Bronchial epithelial cell (primary cell): ENCODE measurements at regions not wholly inside any gene's neighbourhood (a gene's known extent, or its start where the extent isn't known, plus 50 kb on each side); places are given as distances from the start of the nearest gene placed in this dataset.

ENCODE experiments used
- DNase-seq: peaks from one replicate; pipeline ENCODE4 v3.0.0-alpha.2; 2010; ENCODE audit warnings: low read depth
- FAIRE-seq: peaks from 2 replicates; lab custom pipeline; 2011; peaks lifted over from hg19 to GRCh38; lab: Jason Lieb, UNC
- H3K27me3 ChIP-seq: 2 replicates; pipeline ENCODE4 v1.5.1; 2011; ENCODE audit warnings: low read length; ENCODE audit not compliant: control insufficient read depth, insufficient read depth
- H3K36me3 ChIP-seq: 2 replicates; pipeline ENCODE4 v1.5.1; 2011; ENCODE audit warnings: low read length; ENCODE audit not compliant: control insufficient read depth, insufficient read depth
- H3K4me3 ChIP-seq: 2 replicates; pipeline ENCODE4 v1.5.1; 2011; ENCODE audit warnings: mild to moderate bottlenecking, low read depth, low read length, control low read depth
- TF ChIP-seq, protein P1 (sequence below): IDR thresholded peaks from 2 replicates; pipeline ENCODE4 v1.5.1; 2011; ENCODE audit warnings: mild to moderate bottlenecking, moderate library complexity, low read length, control low read depth, inconsistent platforms; ENCODE audit not compliant: insufficient read depth, severe bottlenecking

DNA sequence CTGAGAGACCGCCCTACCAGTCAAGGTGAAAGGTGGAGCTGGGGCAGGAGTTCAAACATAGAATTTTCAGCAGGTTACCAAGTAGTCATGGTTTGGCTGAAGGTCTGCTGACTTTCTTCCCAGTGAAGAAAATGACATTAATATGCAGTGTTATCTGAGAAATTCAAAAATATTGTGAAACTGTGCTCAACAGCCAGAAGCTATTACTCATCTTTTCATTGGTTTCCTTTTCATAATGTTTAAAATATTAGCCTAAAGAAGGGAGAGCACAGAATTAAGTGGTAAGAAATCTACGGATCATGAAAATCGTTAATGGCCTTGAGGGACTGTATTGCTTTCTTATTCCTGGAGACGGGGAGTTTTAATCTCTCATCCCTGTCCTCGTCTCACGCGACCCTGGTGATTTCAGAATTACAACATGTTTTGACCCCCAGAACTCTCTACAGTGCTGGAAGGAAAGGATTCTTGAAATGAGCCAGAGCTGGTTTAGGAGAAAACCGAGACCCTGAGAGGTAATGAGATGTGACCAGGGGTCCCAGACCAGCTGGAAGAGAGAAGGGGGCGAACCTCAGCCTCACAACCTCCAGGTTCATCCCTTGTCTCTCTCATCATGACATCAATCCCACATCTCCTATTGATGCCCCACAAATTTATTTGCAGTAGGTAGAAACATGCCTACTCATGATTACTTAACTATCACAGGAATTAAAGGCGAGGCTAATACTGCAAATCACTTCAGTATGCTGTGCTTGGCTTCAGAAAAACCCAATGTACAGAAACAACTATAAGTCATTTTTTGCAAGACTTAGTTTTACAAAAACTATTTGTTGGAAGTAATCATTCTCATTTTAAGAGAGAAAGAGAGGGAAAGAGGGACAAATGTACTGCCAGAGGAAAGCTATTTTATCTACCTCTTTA, 209.5 kb downstream of the FNDC1 start:
- FAIRE-seq (no peak), DNase-seq (no peak)
- TF ChIP-seq, protein P1, sequence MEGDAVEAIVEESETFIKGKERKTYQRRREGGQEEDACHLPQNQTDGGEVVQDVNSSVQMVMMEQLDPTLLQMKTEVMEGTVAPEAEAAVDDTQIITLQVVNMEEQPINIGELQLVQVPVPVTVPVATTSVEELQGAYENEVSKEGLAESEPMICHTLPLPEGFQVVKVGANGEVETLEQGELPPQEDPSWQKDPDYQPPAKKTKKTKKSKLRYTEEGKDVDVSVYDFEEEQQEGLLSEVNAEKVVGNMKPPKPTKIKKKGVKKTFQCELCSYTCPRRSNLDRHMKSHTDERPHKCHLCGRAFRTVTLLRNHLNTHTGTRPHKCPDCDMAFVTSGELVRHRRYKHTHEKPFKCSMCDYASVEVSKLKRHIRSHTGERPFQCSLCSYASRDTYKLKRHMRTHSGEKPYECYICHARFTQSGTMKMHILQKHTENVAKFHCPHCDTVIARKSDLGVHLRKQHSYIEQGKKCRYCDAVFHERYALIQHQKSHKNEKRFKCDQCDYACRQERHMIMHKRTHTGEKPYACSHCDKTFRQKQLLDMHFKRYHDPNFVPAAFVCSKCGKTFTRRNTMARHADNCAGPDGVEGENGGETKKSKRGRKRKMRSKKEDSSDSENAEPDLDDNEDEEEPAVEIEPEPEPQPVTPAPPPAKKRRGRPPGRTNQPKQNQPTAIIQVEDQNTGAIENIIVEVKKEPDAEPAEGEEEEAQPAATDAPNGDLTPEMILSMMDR: no peak
- Histone ChIP-seq H3K27me3 (no peaks in the 10 kb centered on the region), H3K4me3 (no peak overlapping the region), H3K36me3 (no peaks in the 10 kb centered on the region)

DNA sequence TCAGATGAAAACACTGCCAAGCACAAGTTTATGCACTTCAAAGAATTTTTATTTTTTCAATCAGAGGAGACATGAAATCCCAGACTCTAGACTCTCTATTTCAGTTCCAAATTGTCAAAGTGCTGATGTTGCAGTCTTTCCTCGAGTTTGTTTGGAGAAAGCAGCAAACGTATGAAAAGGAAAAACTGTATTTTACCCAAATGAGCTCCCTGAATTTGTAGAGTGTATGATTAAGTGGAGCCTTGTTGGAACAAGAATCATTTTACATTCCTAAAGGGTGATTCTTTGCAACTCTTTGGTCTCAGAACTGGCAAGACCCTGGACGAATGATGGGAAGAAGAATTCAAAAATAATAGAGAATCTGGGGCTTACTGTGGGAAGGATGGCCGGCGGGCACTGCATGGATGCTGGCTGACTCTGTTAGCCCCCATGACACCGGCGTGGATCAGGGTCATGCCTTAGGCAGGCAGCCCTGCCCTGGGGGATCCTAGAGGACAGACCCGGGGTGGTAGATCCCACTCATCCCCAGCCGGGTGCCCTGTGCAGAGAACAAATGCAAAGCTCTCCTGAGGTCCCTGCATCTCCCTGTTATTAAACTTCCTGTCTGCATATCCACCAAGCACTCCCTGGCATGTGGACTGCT, 207.4 kb downstream of the FNDC1 start:
- DNase-seq (peak; percentile 14), FAIRE-seq (no peak)
- no peaks in the 10 kb centered on the region for H3K27me3 ChIP-seq
- no peak overlapping the region for H3K4me3 ChIP-seq
- TF ChIP-seq, protein P1: no peak
- no peaks in the 10 kb centered on the region for H3K36me3 ChIP-seq

DNA sequence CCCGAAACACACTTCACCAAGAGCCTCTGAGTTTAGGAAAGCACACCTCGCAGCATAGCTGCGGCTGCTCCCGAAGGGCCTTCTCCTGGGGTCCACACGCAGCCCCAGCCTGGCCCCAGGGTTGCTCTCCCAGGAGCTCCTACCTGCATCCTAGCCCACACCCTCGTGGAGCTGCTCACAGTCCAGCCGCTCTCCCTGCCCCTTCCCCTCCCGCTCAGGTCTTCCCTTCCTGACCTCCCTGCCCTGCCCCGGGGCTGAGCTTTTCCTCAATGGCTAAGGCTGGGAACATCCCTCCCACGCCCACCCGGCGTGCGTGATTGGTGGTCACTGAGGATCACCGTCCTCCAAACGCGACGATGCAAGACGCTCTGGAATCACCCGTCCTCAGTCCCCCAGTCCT, 205.8 kb downstream of the FNDC1 start:
- Histone ChIP-seq H3K27me3 (no peaks in the 10 kb centered on the region), H3K4me3 (no peak overlapping the region), H3K36me3 (no peaks in the 10 kb centered on the region)
- DNase-seq (no peak), FAIRE-seq (no peak)
- TF ChIP-seq, protein P1: no peak

DNA sequence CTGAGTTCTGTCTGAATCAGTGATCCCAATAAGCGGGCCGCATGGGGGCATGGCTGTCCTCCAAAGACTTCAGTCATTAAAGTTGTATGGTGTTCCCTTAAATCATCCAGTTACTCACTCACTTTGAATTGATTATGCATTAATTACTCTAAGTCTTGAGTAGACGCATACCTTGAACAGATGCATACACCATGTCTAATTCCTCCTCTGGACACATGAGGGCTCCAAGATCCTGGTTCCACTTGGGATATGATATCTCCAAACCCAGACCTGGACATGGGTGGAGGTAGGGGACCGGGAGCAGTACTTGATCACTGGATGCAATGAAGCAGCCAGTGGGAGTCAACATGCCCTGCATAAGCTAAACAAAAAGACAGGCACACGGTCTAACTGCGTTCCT, 204.5 kb downstream of the FNDC1 start:
- Histone ChIP-seq H3K4me3 (no peak overlapping the region), H3K27me3 (no peaks in the 10 kb centered on the region), H3K36me3 (no peaks in the 10 kb centered on the region)
- DNase-seq (no peak), FAIRE-seq (no peak)
- TF ChIP-seq, protein P1: no peak

DNA sequence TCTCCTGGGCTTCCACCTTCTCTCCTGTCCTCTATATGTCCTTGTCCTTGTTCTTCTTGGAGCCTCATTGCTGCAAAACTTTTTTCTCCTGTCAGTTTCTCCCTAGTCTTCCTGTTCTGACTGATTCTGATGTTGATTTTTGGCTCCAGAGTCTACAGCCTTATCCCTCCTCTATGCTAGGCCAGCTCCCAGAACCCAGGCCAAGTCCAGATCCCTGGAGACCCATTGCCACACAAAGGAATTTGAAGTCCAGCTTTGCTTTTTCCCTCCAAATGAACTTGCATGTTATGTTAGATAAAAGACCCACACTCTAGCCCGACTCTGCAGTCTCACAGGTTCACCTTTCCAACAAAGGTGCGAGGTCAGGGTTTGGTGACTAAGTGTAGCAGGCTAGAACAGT, 203.1 kb downstream of the FNDC1 start:
- TF ChIP-seq, protein P1: no peak
- DNase-seq (no peak), FAIRE-seq (no peak)
- H3K4me3 ChIP-seq: no peak overlapping the region
- H3K27me3 ChIP-seq: no peaks in the 10 kb centered on the region
- no peaks in the 10 kb centered on the region for H3K36me3 ChIP-seq
